ENCODE measurements at regions not wholly inside any gene's neighbourhood (a gene's known extent, or its start where the extent isn't known, plus 50 kb on each side); places are given as distances from the start of the nearest gene placed in this dataset.

- no peak overlapping the region for H3K23ac ChIP-seq (ENCODE audit: low read depth, low read length, poor library complexity)
- no peaks in the 10 kb centered on the region for H3K4me1 ChIP-seq (ENCODE audit: control insufficient read depth in 2 of 2, insufficient read depth in 1 of 2, low read depth in 1 of 2, low read length in 2 of 2)
- H3K79me1 ChIP-seq (ENCODE audit: low read depth, low read length), result no peaks in the 10 kb centered on the region
- no peaks in the 10 kb centered on the region for H3K27me3 ChIP-seq (ENCODE audit: control insufficient read depth in 3 of 3, insufficient read depth in 3 of 3, low read depth in 1 of 3, low read length in 3 of 3)
- no peak overlapping the region for H3K27ac ChIP-seq (replicated peaks; ENCODE audit: low read length)
- H2BK15ac ChIP-seq (ENCODE audit: low read length), result no peak overlapping the region
- H3K4me2 ChIP-seq (ENCODE audit: insufficient read depth, low read length, poor library complexity, severe bottlenecking), result no peak overlapping the region
- no peak overlapping the region for H3K4me3 ChIP-seq (ENCODE audit: low read length in 2 of 2)
- H4K8ac ChIP-seq (ENCODE audit: low read depth, low read length), result no peak overlapping the region
- no peak overlapping the region for H3K14ac ChIP-seq (ENCODE audit: low read length)
- no peak overlapping the region for H2BK5ac ChIP-seq (ENCODE audit: low read length)
- no CpG with 5 or more reads among the region's 5 CpGs for WGBS, 2 donors (ENCODE audit: extremely low coverage in 2 of 2, insufficient read length in 2 of 2, insufficient replicate concordance in 1 of 2)
- no peak overlapping the region for H2BK120ac ChIP-seq (ENCODE audit: low read depth, low read length)
- no peak overlapping the region for H3K4ac ChIP-seq (ENCODE audit: low read length)
- no peaks in the 10 kb centered on the region for H3K36me3 ChIP-seq (replicated peaks in 1 of 2; ENCODE audit: control insufficient read depth in 2 of 2, insufficient read depth in 2 of 2, low read length in 2 of 2)
- no peak overlapping the region for H3K9ac ChIP-seq (ENCODE audit: low read depth, low read length, poor library complexity)
- DNase-seq (ENCODE audit: low spot score), result no peak
- no peak overlapping the region for H2AFZ ChIP-seq (ENCODE audit: low read length)
- no peaks in the 10 kb centered on the region for H3K9me3 ChIP-seq (replicated peaks in 1 of 2; ENCODE audit: control insufficient read depth in 2 of 2, insufficient read depth in 1 of 2, low read depth in 1 of 2, low read length in 2 of 2)
- H3K18ac ChIP-seq (ENCODE audit: low read length), result no peak overlapping the region
- H2AK5ac ChIP-seq (ENCODE audit: low read depth, low read length), result no peak overlapping the region
- no peak overlapping the region for H2BK12ac ChIP-seq (ENCODE audit: low read length)
- no peak overlapping the region for H4K91ac ChIP-seq (ENCODE audit: low read depth, low read length, poor library complexity)
Measured at GRCh38 chr22:47724030-47724429, 961.6 kb downstream of the TBC1D22A start.

DNA sequence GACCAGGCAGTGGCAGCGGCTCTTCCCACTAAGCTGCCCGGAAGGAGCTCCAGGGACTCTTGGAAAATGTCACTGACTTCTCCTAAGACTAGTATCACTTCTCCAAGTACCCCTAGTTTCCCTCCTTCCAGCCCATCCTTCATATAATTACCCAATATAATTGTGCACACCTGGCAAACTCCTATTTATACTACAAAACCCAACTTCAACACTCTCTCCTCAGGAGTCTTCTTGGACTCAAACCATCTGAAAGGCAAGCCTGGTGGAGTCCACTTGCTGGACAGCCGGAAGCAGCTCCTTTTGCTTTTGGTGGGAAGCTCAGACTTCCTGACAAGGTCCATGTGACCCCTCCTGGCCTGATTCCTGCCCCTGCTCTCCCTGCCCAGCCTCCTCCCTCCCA, 955.9 kb downstream of the TBC1D22A start:
- Histone ChIP-seq H3K36me3 (replicated peaks in 1 of 2; ENCODE audit: control insufficient read depth in 2 of 2, insufficient read depth in 2 of 2, low read length in 2 of 2) (no peaks in the 10 kb centered on the region), H3K4me2 (ENCODE audit: insufficient read depth, low read length, poor library complexity, severe bottlenecking) (no peak overlapping the region), H4K8ac (ENCODE audit: low read depth, low read length) (no peak overlapping the region), H3K79me1 (ENCODE audit: low read depth, low read length) (no peaks in the 10 kb centered on the region), H3K27ac (replicated peaks; ENCODE audit: low read length) (no peak overlapping the region), H2BK5ac (ENCODE audit: low read length) (no peak overlapping the region), H3K9ac (ENCODE audit: low read depth, low read length, poor library complexity) (no peak overlapping the region), H3K23ac (ENCODE audit: low read depth, low read length, poor library complexity) (no peak overlapping the region), H3K4ac (ENCODE audit: low read length) (no peak overlapping the region), H2AFZ (ENCODE audit: low read length) (no peak overlapping the region), H3K4me1 (ENCODE audit: control insufficient read depth in 2 of 2, insufficient read depth in 1 of 2, low read depth in 1 of 2, low read length in 2 of 2) (peaks cover 0 to 6% of the 10 kb centered on the region in 2 donors), H3K9me3 (replicated peaks in 1 of 2; ENCODE audit: control insufficient read depth in 2 of 2, insufficient read depth in 1 of 2, low read depth in 1 of 2, low read length in 2 of 2) (peaks cover 0 to 3% of the 10 kb centered on the region in 2 donors), H2BK12ac (ENCODE audit: low read length) (no peak overlapping the region), H2AK5ac (ENCODE audit: low read depth, low read length) (no peak overlapping the region), H2BK15ac (ENCODE audit: low read length) (no peak overlapping the region), H3K4me3 (ENCODE audit: low read length in 2 of 2) (no peak overlapping the region), H3K27me3 (ENCODE audit: control insufficient read depth in 3 of 3, insufficient read depth in 3 of 3, low read depth in 1 of 3, low read length in 3 of 3) (no peaks in the 10 kb centered on the region), H3K14ac (ENCODE audit: low read length) (no peak overlapping the region), H4K91ac (ENCODE audit: low read depth, low read length, poor library complexity) (no peak overlapping the region), H3K18ac (ENCODE audit: low read length) (no peak overlapping the region), H2BK120ac (ENCODE audit: low read depth, low read length) (no peak overlapping the region)
- no CpG with 5 or more reads among the region's 3 CpGs for WGBS, 2 donors (ENCODE audit: extremely low coverage in 2 of 2, insufficient read length in 2 of 2, insufficient replicate concordance in 1 of 2)
- no peak for DNase-seq (ENCODE audit: low spot score)

GRCh38 chr22:47716890-47717615, 954.6 kb downstream of the TBC1D22A start:
- Histone ChIP-seq H2AFZ (ENCODE audit: low read length) (no peak overlapping the region), H3K27me3 (ENCODE audit: control insufficient read depth in 3 of 3, insufficient read depth in 3 of 3, low read depth in 1 of 3, low read length in 3 of 3) (no peaks in the 10 kb centered on the region), H3K4me2 (ENCODE audit: insufficient read depth, low read length, poor library complexity, severe bottlenecking) (no peak overlapping the region), H3K18ac (ENCODE audit: low read length) (peak overlapping the region; percentile 61), H2BK5ac (ENCODE audit: low read length) (peak overlapping the region; percentile 79), H2BK120ac (ENCODE audit: low read depth, low read length) (no peak overlapping the region), H3K4me1 (ENCODE audit: control insufficient read depth in 2 of 2, insufficient read depth in 1 of 2, low read depth in 1 of 2, low read length in 2 of 2) (peaks cover 0 to 6% of the 10 kb centered on the region in 2 donors), H3K36me3 (replicated peaks in 1 of 2; ENCODE audit: control insufficient read depth in 2 of 2, insufficient read depth in 2 of 2, low read length in 2 of 2) (no peaks in the 10 kb centered on the region), H3K9me3 (replicated peaks in 1 of 2; ENCODE audit: control insufficient read depth in 2 of 2, insufficient read depth in 1 of 2, low read depth in 1 of 2, low read length in 2 of 2) (peaks cover 0 to 3% of the 10 kb centered on the region in 2 donors), H3K4me3 (ENCODE audit: low read length in 2 of 2) (no peak overlapping the region), H3K23ac (ENCODE audit: low read depth, low read length, poor library complexity) (no peak overlapping the region), H3K9ac (ENCODE audit: low read depth, low read length, poor library complexity) (no peak overlapping the region), H2BK12ac (ENCODE audit: low read length) (no peak overlapping the region), H3K79me1 (ENCODE audit: low read depth, low read length) (no peaks in the 10 kb centered on the region), H3K14ac (ENCODE audit: low read length) (no peak overlapping the region), H4K91ac (ENCODE audit: low read depth, low read length, poor library complexity) (no peak overlapping the region), H3K4ac (ENCODE audit: low read length) (no peak overlapping the region), H4K8ac (ENCODE audit: low read depth, low read length) (no peak overlapping the region), H2AK5ac (ENCODE audit: low read depth, low read length) (no peak overlapping the region), H2BK15ac (ENCODE audit: low read length) (no peak overlapping the region), H3K27ac (replicated peaks; ENCODE audit: low read length) (no peak overlapping the region)
- no CpG with 5 or more reads among the region's 16 CpGs for WGBS, 2 donors (ENCODE audit: extremely low coverage in 2 of 2, insufficient read length in 2 of 2, insufficient replicate concordance in 1 of 2)
- no peak for DNase-seq (ENCODE audit: low spot score)

DNA sequence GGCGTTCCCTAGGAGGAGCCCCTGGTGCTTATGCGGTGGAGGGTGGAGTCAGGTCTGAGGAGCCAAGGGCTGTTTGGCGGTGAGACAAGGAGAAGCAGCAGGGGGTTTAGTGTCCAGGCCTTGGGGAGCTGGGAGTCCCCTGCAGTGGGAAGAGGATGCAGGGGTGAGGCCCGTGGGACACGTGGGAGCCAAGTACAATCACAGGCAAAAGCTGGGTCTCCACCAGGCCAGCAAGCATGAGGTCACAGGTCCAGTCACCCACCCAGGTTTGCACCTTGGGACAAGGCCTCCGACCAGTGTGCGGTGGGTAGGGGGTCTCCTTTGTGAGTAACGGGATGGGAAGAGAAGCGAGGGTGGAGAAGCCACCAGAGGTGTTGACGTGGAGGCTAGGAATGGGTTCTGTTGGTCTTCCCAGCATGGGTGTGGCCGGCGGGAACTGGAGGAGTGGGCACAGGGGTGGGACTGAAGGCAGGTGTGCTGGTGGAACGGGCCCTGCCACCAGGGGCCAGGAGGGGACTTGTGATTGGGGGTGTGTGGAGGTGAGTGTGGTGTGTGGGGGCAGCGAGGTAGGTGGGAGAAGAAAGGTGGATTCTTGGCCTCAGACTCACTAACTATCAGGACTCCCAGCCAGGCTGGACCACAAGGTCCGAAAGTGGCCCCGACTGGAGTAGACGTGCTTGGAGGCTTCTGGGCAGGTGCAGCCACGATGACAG, 953.6 kb downstream of the TBC1D22A start:
- WGBS, 2 donors (ENCODE audit: extremely low coverage in 2 of 2, insufficient read length in 2 of 2, insufficient replicate concordance in 1 of 2), result no CpG with 5 or more reads among the region's 18 CpGs

More for the DNA sequence above, 953.6 kb downstream of the TBC1D22A start:
- peak overlapping the region; percentile 14 for H2BK15ac ChIP-seq (ENCODE audit: low read length)
- H3K4ac ChIP-seq (ENCODE audit: low read length), result no peak overlapping the region
- peak overlapping the region; percentile 79 for H2BK5ac ChIP-seq (ENCODE audit: low read length)
- no peak overlapping the region for H3K4me2 ChIP-seq (ENCODE audit: insufficient read depth, low read length, poor library complexity, severe bottlenecking)
- no peak overlapping the region for H3K14ac ChIP-seq (ENCODE audit: low read length)
- H3K4me1 ChIP-seq (ENCODE audit: control insufficient read depth in 2 of 2, insufficient read depth in 1 of 2, low read depth in 1 of 2, low read length in 2 of 2), result peaks cover 0 to 6% of the 10 kb centered on the region in 2 donors
- no peak for DNase-seq (ENCODE audit: low spot score)
- peak overlapping the region; percentile 54 for H3K9ac ChIP-seq (ENCODE audit: low read depth, low read length, poor library complexity)
- peaks cover 0 to 3% of the 10 kb centered on the region in 2 donors for H3K9me3 ChIP-seq (replicated peaks in 1 of 2; ENCODE audit: control insufficient read depth in 2 of 2, insufficient read depth in 1 of 2, low read depth in 1 of 2, low read length in 2 of 2)
- H4K91ac ChIP-seq (ENCODE audit: low read depth, low read length, poor library complexity), result no peak overlapping the region
- peak overlapping the region; percentile 71 for H3K18ac ChIP-seq (ENCODE audit: low read length)
- H3K27me3 ChIP-seq (ENCODE audit: control insufficient read depth in 3 of 3, insufficient read depth in 3 of 3, low read depth in 1 of 3, low read length in 3 of 3), result no peaks in the 10 kb centered on the region
- H3K4me3 ChIP-seq (ENCODE audit: low read length in 2 of 2), result no peak overlapping the region
- H3K27ac ChIP-seq (replicated peaks; ENCODE audit: low read length), result no peak overlapping the region
- H3K79me1 ChIP-seq (ENCODE audit: low read depth, low read length), result no peaks in the 10 kb centered on the region
- no peak overlapping the region for H2BK120ac ChIP-seq (ENCODE audit: low read depth, low read length)
- no peak overlapping the region for H2AFZ ChIP-seq (ENCODE audit: low read length)
- H3K23ac ChIP-seq (ENCODE audit: low read depth, low read length, poor library complexity), result peak overlapping the region; percentile 20
- H2AK5ac ChIP-seq (ENCODE audit: low read depth, low read length), result peak overlapping the region; percentile 28
- H3K36me3 ChIP-seq (replicated peaks in 1 of 2; ENCODE audit: control insufficient read depth in 2 of 2, insufficient read depth in 2 of 2, low read length in 2 of 2), result no peaks in the 10 kb centered on the region
- no peak overlapping the region for H4K8ac ChIP-seq (ENCODE audit: low read depth, low read length)
- H2BK12ac ChIP-seq (ENCODE audit: low read length), result no peak overlapping the region
